Body of pancreas (tissue), 4 donors: ENCODE measurements at regions not wholly inside any gene's neighbourhood (a gene's known extent, or its start where the extent isn't known, plus 50 kb on each side); places are given as distances from the start of the nearest gene placed in this dataset.

Experiments used
- ATAC-seq: fragments of 150-250 bp; one replicate; pipeline ENCODE4 v1.9.1; 2016
- DNase-seq, 4 donors: peaks; one replicate each; pipeline ENCODE4 v3.0.0-alpha.2; 2019
- H3K27ac ChIP-seq, 4 donors: fragments of 200-600 bp; sonication (generic); 1 replicate in 3 of 4; 2 replicates in 1 of 4; pipeline versions ENCODE4 v1.5.1 to v1.6.1; 2016 to 2019; ENCODE audit warnings: mild to moderate bottlenecking in 1 of 4, mixed read lengths in 1 of 4, moderate library complexity in 1 of 4
- H3K27me3 ChIP-seq, 2 donors: fragments of 200-600 bp; sonication (generic); one replicate each; pipeline ENCODE4 v1.6.0; 2016; ENCODE audit warnings: mild to moderate bottlenecking in 1 of 2
- H3K36me3 ChIP-seq, 2 donors: fragments of 200-600 bp; sonication (generic); replicated peaks in 1 of 2; 2 replicates each; pipeline ENCODE4 v1.5.1; 2016; ENCODE audit warnings: low read depth in 2 of 2; ENCODE audit not compliant: insufficient read depth in 1 of 2
- H3K4me1 ChIP-seq: fragments of 200-600 bp; sonication (generic); one replicate; pipeline ENCODE4 v1.6.0; 2016
- H3K4me3 ChIP-seq, 2 donors: fragments of 200-600 bp; sonication (generic); 1 replicate in 1 of 2; 2 replicates in 1 of 2; pipeline ENCODE4 v1.5.1; 2016 to 2019
- H3K9me3 ChIP-seq, 3 donors: fragments of 200-600 bp; sonication (generic); 1 replicate in 2 of 3; 2 replicates in 1 of 3; pipeline ENCODE4 v1.5.1; 2016
- POLR2A ChIP-seq, 3 donors: fragments of 450-650 bp; IDR thresholded peaks; one replicate each; pipeline ENCODE4 v1.6.1; 2016; ENCODE audit warnings: antibody characterized with exemption in 3 of 3, mild to moderate bottlenecking in 2 of 3
- WGBS, 2 donors: methylation state at CpG; one replicate each; pipeline ENCODE4 v1.1.5; 2017; 5-methylcytosine and 5-hydroxymethylcytosine counted together
- intact Hi-C: fragments of 100-400 bp; cut with DNase I; formaldehyde crosslinking; loops from one replicate; pipeline ENCODE4 v1.15.1; 2023
- TF ChIP-seq, protein P1 (sequence below), 7 experiments: fragments of 450-650 bp in 4 of 7; fragments of 200-600 bp in 3 of 7; sonication (generic) in 3 of 7; IDR thresholded peaks; one replicate each; pipeline ENCODE4 v1.5.1; 2016 to 2019; ENCODE audit warnings: antibody characterized with exemption in 7 of 7

DNA sequence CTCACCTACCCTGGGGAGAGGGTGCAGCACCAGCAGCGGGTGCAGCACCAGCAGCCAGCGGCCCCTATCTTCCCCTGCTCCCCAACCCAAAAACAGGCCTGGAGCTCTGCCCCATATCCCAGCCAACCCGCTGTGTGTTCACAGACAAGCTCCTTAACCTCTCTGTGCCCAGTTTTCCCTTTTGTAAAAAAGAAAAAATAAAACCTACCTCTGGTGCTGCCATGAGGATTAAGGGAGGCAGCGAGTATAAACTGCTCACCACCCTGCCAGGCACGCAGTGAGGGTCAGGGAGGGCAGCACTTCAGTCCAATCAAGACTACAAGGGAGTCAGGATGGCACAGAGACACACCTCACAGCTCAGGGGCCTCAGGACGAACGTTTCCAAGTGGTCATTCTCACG is 163.3 kb downstream of the NUP210 start:
- TF ChIP-seq POLR2A (IDR thresholded peaks at IDR 0.05): no peak
- TF ChIP-seq, protein P1, sequence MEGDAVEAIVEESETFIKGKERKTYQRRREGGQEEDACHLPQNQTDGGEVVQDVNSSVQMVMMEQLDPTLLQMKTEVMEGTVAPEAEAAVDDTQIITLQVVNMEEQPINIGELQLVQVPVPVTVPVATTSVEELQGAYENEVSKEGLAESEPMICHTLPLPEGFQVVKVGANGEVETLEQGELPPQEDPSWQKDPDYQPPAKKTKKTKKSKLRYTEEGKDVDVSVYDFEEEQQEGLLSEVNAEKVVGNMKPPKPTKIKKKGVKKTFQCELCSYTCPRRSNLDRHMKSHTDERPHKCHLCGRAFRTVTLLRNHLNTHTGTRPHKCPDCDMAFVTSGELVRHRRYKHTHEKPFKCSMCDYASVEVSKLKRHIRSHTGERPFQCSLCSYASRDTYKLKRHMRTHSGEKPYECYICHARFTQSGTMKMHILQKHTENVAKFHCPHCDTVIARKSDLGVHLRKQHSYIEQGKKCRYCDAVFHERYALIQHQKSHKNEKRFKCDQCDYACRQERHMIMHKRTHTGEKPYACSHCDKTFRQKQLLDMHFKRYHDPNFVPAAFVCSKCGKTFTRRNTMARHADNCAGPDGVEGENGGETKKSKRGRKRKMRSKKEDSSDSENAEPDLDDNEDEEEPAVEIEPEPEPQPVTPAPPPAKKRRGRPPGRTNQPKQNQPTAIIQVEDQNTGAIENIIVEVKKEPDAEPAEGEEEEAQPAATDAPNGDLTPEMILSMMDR (IDR thresholded peaks at IDR 0.05): no peak
- intact Hi-C loops: no loop called here
- Histone ChIP-seq H3K27me3 (no peaks in the 10 kb centered on the region), H3K9me3 (no peaks in the 10 kb centered on the region), H3K27ac (no peak overlapping the region), H3K4me1 (no peaks in the 10 kb centered on the region), H3K36me3 (no peaks in the 10 kb centered on the region), H3K4me3 (no peak overlapping the region)
- no peak for DNase-seq
- ATAC-seq: no peak
- 69 to 81% methylated on average over 7 to 8 of the region's 8 CpGs for WGBS, 2 donors

DNA sequence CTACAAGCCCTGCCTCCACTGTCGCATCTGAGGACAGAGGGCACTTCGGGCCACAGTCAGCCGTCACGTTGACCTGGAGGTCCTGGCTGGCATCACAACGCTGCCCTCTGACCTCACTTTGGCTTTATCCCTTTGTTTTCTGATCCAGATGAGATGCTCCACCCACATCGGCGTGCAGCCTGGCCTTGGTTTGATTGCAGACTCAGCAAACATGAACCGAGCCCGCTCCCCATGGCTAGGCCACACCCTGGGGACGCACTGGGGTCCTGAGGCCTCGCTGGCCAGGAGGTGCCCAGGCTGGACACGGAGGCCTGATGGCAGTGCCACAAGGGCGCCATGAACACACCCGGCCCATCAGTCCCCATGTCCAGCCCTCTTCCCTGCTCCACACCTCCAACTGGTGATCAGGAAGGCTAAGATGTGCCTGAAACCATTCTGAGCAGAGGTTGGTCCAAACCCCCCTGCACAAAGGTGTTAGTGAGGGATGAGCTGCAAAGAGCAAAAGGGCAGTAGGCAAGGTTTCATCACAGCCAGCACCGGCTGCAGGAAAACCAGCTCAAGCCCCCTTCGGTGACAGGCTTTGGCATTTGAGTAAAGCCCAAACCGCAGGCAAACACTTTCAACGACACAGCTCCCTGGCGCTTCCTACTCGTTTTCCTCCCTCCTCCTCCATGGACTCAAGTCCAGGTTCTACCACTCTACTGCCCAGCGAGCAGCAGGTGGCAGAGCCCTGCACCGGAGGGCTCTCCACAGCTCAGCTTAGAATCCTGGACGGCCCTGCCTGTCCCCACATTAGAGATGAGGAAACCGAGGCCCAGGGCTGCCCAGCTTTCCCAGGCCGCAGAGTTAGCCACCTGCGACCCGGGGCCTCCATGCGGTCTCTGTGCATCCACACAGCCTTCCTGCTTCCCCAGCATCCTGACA is 165.8 kb downstream of the NUP210 start:
- no peak overlapping the region for H3K27ac ChIP-seq
- intact Hi-C loops: no loop called here
- no peak for ATAC-seq
- no peak overlapping the region for H3K4me3 ChIP-seq
- H3K4me1 ChIP-seq: no peaks in the 10 kb centered on the region
- WGBS, 2 donors: 66 to 71% methylated on average over 21 to 28 of the region's 28 CpGs
- no peaks in the 10 kb centered on the region for H3K9me3 ChIP-seq
- TF ChIP-seq, protein P1 (IDR thresholded peaks at IDR 0.05): no peak
- no peak for TF ChIP-seq POLR2A (IDR thresholded peaks at IDR 0.05)
- DNase-seq: no peak
- no peaks in the 10 kb centered on the region for H3K36me3 ChIP-seq
- H3K27me3 ChIP-seq: no peaks in the 10 kb centered on the region

DNA sequence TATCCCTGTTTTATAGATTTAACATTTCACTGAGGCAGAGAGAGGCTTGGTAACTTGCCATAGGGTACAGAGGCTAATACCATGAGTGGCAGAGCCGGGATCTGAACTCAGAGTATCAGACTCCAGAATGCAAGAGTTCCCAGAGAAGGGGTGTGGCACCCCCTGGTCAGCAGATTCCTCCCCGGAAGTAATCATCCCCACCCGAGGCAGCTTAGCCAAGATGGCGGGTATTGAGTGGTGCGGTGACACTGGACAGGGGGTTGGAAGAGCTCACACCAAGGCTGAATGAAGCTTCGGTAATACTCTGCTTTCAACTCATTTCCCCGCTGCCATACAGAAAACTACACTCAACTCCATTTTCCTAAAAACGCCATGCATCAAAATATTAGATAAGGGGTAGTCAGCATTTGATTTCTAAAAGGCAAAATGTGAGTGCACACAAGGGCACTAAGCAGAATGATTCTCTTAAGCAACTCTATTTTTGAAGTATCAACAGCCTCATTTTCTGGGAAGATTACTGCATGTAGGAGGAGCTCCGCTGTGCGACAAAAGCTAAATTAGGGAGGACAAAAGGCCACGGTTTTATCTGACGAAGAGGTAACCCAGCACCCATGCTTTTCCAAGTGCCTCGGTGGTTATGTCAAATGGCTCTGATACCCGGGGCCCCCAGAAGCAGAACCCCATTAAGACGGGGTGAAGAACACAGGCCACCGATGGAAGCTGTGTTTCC is 166.7 kb downstream of the NUP210 start:
- Histone ChIP-seq H3K4me3 (no peak overlapping the region), H3K9me3 (no peaks in the 10 kb centered on the region), H3K27me3 (no peaks in the 10 kb centered on the region), H3K4me1 (no peaks in the 10 kb centered on the region), H3K27ac (no peak overlapping the region), H3K36me3 (no peaks in the 10 kb centered on the region)
- intact Hi-C loops: no loop called here
- DNase-seq (no peak), ATAC-seq (no peak)
- TF ChIP-seq, protein P1 (IDR thresholded peaks at IDR 0.05): no peak
- TF ChIP-seq POLR2A (IDR thresholded peaks at IDR 0.05): no peak
- 88 to 90% methylated on average over 16 of the region's 16 CpGs for WGBS, 2 donors

DNA sequence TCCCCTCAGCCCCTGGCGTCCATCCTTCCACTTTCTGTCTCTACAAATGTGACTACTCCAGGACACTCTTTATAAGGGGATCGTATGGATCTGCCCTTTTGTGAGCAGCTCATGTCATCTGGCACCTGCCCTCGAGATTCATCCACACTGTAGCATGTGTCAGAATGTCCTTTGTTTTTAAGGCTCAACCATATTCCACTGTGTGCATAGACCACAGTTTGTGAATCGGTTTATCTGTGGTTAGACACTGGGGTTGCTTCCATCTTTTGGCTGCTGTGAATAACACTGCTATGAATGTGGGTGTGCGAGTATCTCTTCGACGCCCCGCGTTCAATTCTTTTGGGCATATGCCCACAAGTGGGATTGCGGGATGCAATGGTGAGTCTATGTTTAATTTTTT is 167.9 kb downstream of the NUP210 start:
- intact Hi-C loops: no loop called here
- no peak overlapping the region for H3K4me3 ChIP-seq
- H3K36me3 ChIP-seq: no peaks in the 10 kb centered on the region
- TF ChIP-seq POLR2A (IDR thresholded peaks at IDR 0.05): no peak
- TF ChIP-seq, protein P1 (IDR thresholded peaks at IDR 0.05): no peak
- DNase-seq (no peak), ATAC-seq (no peak)
- no peaks in the 10 kb centered on the region for H3K9me3 ChIP-seq
- no peak overlapping the region for H3K27ac ChIP-seq
- H3K4me1 ChIP-seq: no peaks in the 10 kb centered on the region
- H3K27me3 ChIP-seq: no peaks in the 10 kb centered on the region
- WGBS, 2 donors: 89 to 91% methylated on average over 10 of the region's 10 CpGs
